B cell (primary cell): ENCODE measurements at regions not wholly inside any gene's neighbourhood (a gene's known extent, or its start where the extent isn't known, plus 50 kb on each side); places are given as distances from the start of the nearest gene placed in this dataset.

Source experiments
- ATAC-seq: fragments of 200-7000 bp; cut with Tn5 transposase; one replicate; pipeline ENCODE4 v1.10.0; 2021; ENCODE audit warnings: low read depth, mild to moderate bottlenecking, moderate number of reproducible peaks, moderate library complexity
- CTCF ChIA-PET: fragments of 350-600 bp; sonication (Branson Sonifier 250); formaldehyde crosslinking; loops from one replicate; lab custom pipeline; 2021; ENCODE audit warnings: antibody characterized with exemption, inconsistent platforms; lab: Charles Lee
- POLR2A ChIA-PET: fragments of 350-600 bp; sonication (Branson Sonifier 250); formaldehyde crosslinking; loops from one replicate; lab custom pipeline; 2021; ENCODE audit warnings: antibody characterized with exemption; lab: Charles Lee
- DNase-seq: peaks from one replicate; pipeline ENCODE4 v3.0.0; 2013
- H2AFZ ChIP-seq: 2 replicates; pipeline ENCODE4 v1.6.1; 2012; ENCODE audit warnings: mild to moderate bottlenecking, low read depth, low read length; ENCODE audit not compliant: insufficient read depth, poor library complexity, severe bottlenecking
- H3K27ac ChIP-seq, 2 donors: 1 replicate in 1 of 2; 2 replicates in 1 of 2; pipeline ENCODE4 v1.5.1; 2012 to 2013; ENCODE audit warnings: low read length in 2 of 2, mild to moderate bottlenecking in 2 of 2, moderate library complexity in 1 of 2
- H3K27me3 ChIP-seq, 4 experiments: fragments of 200-600 bp in 1 of 4; sonication (generic) in 1 of 4; replicated peaks in 1 of 4; 1 replicate in 2 of 4; 2 replicates in 2 of 4; pipeline versions ENCODE4 v1.6.1 to v1.7.0; 2013 to 2016; ENCODE audit warnings: low read length in 3 of 4, mild to moderate bottlenecking in 2 of 4, mixed read lengths in 1 of 4, moderate library complexity in 1 of 4; ENCODE audit not compliant: insufficient read depth in 4 of 4, control insufficient read depth in 3 of 4; ENCODE audit errors: control extremely low read depth in 1 of 4
- H3K36me3 ChIP-seq, 2 experiments: replicated peaks in 1 of 2; 1 replicate in 1 of 2; 2 replicates in 1 of 2; pipeline versions ENCODE4 v1.6.1 to v1.7.1; 2013; ENCODE audit warnings: low read length in 1 of 2; ENCODE audit not compliant: insufficient read depth in 2 of 2, control insufficient read depth in 1 of 2; ENCODE audit errors: control extremely low read depth in 1 of 2, extremely low read depth in 1 of 2
- H3K4me1 ChIP-seq, 2 donors: fragments of 200-600 bp in 1 of 2; sonication (generic) in 1 of 2; 1 replicate in 1 of 2; 2 replicates in 1 of 2; pipeline versions ENCODE4 v1.5.1 to v1.6.1; 2013 to 2017; ENCODE audit warnings: low read length in 2 of 2; ENCODE audit not compliant: control insufficient read depth in 2 of 2, insufficient read depth in 2 of 2
- H3K4me2 ChIP-seq: replicated peaks from 2 replicates; pipeline ENCODE3; 2012; ENCODE audit warnings: mild to moderate bottlenecking, low read depth, low read length; ENCODE audit not compliant: poor library complexity, severe bottlenecking
- H3K4me3 ChIP-seq, 5 experiments: fragments of 200-600 bp in 1 of 5; sonication (generic) in 1 of 5; 1 replicate in 3 of 5; 2 replicates in 2 of 5; pipeline versions ENCODE4 v1.5.1 to v1.7.0; 2011 to 2016; ENCODE audit warnings: low read length in 4 of 5, mild to moderate bottlenecking in 4 of 5, low read depth in 2 of 5, control low read depth in 1 of 5, moderate library complexity in 1 of 5; ENCODE audit not compliant: insufficient read depth in 1 of 5; ENCODE audit errors: control extremely low read depth in 1 of 5, extremely low read depth in 1 of 5
- H3K79me2 ChIP-seq: fragments of 200-600 bp; sonication (generic); one replicate; pipeline ENCODE4 v1.6.0; 2016; ENCODE audit warnings: low read length; ENCODE audit not compliant: control insufficient read depth, insufficient read depth
- H3K9ac ChIP-seq: fragments of 200-600 bp; sonication (generic); 2 replicates; pipeline ENCODE4 v1.6.1; 2017; ENCODE audit warnings: mild to moderate bottlenecking, low read length, moderate library complexity
- H3K9me3 ChIP-seq, 3 donors: one replicate each; pipeline versions ENCODE4 v1.6.1 to v1.7.1; 2013; ENCODE audit warnings: low read length in 2 of 3; ENCODE audit not compliant: control insufficient read depth in 2 of 3, insufficient read depth in 1 of 3; ENCODE audit errors: control extremely low read depth in 1 of 3
- H4K20me1 ChIP-seq: 2 replicates; pipeline ENCODE4 v1.6.0; 2012; ENCODE audit warnings: mild to moderate bottlenecking, low read length; ENCODE audit not compliant: insufficient read depth, control insufficient read depth, poor library complexity, severe bottlenecking
- H3K27ac Mint-ChIP-seq: one replicate; pipeline ENCODE4 v1.8.0; 2021; ENCODE audit warnings: mixed read lengths
- H3K27me3 Mint-ChIP-seq: one replicate; pipeline ENCODE4 v1.8.0; 2021; ENCODE audit warnings: mixed read lengths
- H3K4me1 Mint-ChIP-seq: one replicate; pipeline ENCODE4 v1.8.0; 2021; ENCODE audit warnings: mixed read lengths
- H3K4me3 Mint-ChIP-seq: one replicate; pipeline ENCODE4 v1.8.0; 2021; ENCODE audit warnings: mixed read lengths
- H3K9me3 Mint-ChIP-seq: one replicate; pipeline ENCODE4 v1.8.0; 2022; ENCODE audit warnings: mixed read lengths; ENCODE audit not compliant: insufficient read depth
- CTCF ChIP-seq: fragments of 200-600 bp; IDR thresholded peaks from one replicate; pipeline ENCODE4 v1.8.0; 2022; ENCODE audit warnings: antibody characterized with exemption, mild to moderate bottlenecking
- EZH2 ChIP-seq: IDR thresholded peaks from 2 replicates; pipeline ENCODE4 v1.6.1; 2012; ENCODE audit warnings: borderline replicate concordance, low read depth, mild to moderate bottlenecking, moderate library complexity, low read length; ENCODE audit not compliant: insufficient read depth, poor library complexity, severe bottlenecking
- WGBS: methylation state at CpG from one replicate; pipeline ENCODE4 v1.1.5; 2013; ENCODE audit warnings: missing lambda C conversion rate; ENCODE audit not compliant: insufficient coverage; 5-methylcytosine and 5-hydroxymethylcytosine counted together
- intact Hi-C: fragments of 100-400 bp; cut with micrococcal nuclease; formaldehyde crosslinking; loops from one replicate; pipeline ENCODE4 v1.10.0; 2022

GRCh38 chr9:32010322-32010721 is 374.1 kb upstream of the ACO1 start:
- Histone ChIP-seq H3K27ac (no peak overlapping the region), H3K36me3 (no peaks in the 10 kb centered on the region), H3K9me3 (peaks cover 0 to 7% (median 0%) of the 10 kb centered on the region in 3 donors), H3K4me1 (no peaks in the 10 kb centered on the region), H3K4me3 (no peak overlapping the region), H4K20me1 (no peaks in the 10 kb centered on the region), H3K9ac (no peak overlapping the region), H3K27me3 (no peaks in the 10 kb centered on the region), H3K79me2 (no peaks in the 10 kb centered on the region), H2AFZ (no peak overlapping the region), H3K4me2 (no peak overlapping the region)
- ATAC-seq (no peak), DNase-seq (no peak)
- Mint-ChIP-seq H3K27me3 (no peaks in the 10 kb centered on the region), H3K27ac (no peak overlapping the region), H3K4me3 (no peak overlapping the region), H3K9me3 (peaks cover 1% of the 10 kb centered on the region), H3K4me1 (no peaks in the 10 kb centered on the region)
- ChIA-PET CTCF (no interaction called here), POLR2A (no interaction called here)
- no peak for TF ChIP-seq CTCF
- TF ChIP-seq EZH2 = no peak
- 82% methylated on average over 8 of the region's 8 CpGs for WGBS
- intact Hi-C loops = no loop called here

GRCh38 chr9:32011049-32011448 is 373.4 kb upstream of the ACO1 start:
- no peak overlapping the region for H3K27ac Mint-ChIP-seq
- H3K9me3 ChIP-seq = peaks cover 0 to 13% (median 0%) of the 10 kb centered on the region in 3 donors
- ChIA-PET CTCF (no interaction called here), POLR2A (no interaction called here)
- H3K27ac ChIP-seq = no peak overlapping the region
- H3K4me2 ChIP-seq = no peak overlapping the region
- ATAC-seq (no peak), DNase-seq (no peak)
- H3K4me3 Mint-ChIP-seq = no peak overlapping the region
- no peaks in the 10 kb centered on the region for H3K4me1 Mint-ChIP-seq
- no peaks in the 10 kb centered on the region for H4K20me1 ChIP-seq
- 100% methylated on average over 2 of the region's 2 CpGs for WGBS
- no peaks in the 10 kb centered on the region for H3K4me1 ChIP-seq
- H3K27me3 Mint-ChIP-seq = no peaks in the 10 kb centered on the region
- peaks cover 1% of the 10 kb centered on the region for H3K9me3 Mint-ChIP-seq
- H3K4me3 ChIP-seq = no peak overlapping the region
- H3K9ac ChIP-seq = no peak overlapping the region
- H3K36me3 ChIP-seq = no peaks in the 10 kb centered on the region
- no peak for TF ChIP-seq EZH2
- TF ChIP-seq CTCF = no peak
- no peaks in the 10 kb centered on the region for H3K27me3 ChIP-seq
- no peaks in the 10 kb centered on the region for H3K79me2 ChIP-seq
- no peak overlapping the region for H2AFZ ChIP-seq
- intact Hi-C loops = no loop called here
